Neural cell (in vitro differentiated cells): ENCODE measurements at regions not wholly inside any gene's neighbourhood (a gene's known extent, or its start where the extent isn't known, plus 50 kb on each side); places are given as distances from the start of the nearest gene placed in this dataset.

Source experiments
- H2AFZ ChIP-seq: fragments of 200-600, 300-800 bp; sonication (generic), shearing (Covaris generic); 2 replicates; pipeline ENCODE4 v1.6.0; 2014; ENCODE audit warnings: low read depth, mild to moderate bottlenecking, antibody characterized with exemption, low read length, moderate library complexity
- H3F3A ChIP-seq: fragments of 200-600 bp; shearing (Covaris generic); 2 replicates; pipeline ENCODE4 v1.6.1; 2016; ENCODE audit warnings: mild to moderate bottlenecking, moderate library complexity, mixed read lengths, antibody characterized with exemption, low read length; ENCODE audit not compliant: insufficient read depth, poor library complexity, severe bottlenecking
- H3K27ac ChIP-seq: fragments of 200-600, 300-800 bp; sonication (generic), shearing (Covaris generic); 2 replicates; pipeline ENCODE4 v1.5.1; 2014; ENCODE audit warnings: mild to moderate bottlenecking, low read length, moderate library complexity
- H3K27me3 ChIP-seq: fragments of 300-800, 200-600 bp; sonication (generic), shearing (Covaris generic); 2 replicates; pipeline ENCODE4 v1.6.0; 2014; ENCODE audit warnings: mild to moderate bottlenecking, low read depth, low read length, moderate library complexity; ENCODE audit not compliant: insufficient read depth
- H3K36me3 ChIP-seq: fragments of 300-800, 200-600 bp; sonication (generic), shearing (Covaris generic); 2 replicates; pipeline ENCODE4 v1.5.1; 2014; ENCODE audit warnings: mild to moderate bottlenecking, antibody characterized with exemption, low read length, moderate library complexity; ENCODE audit not compliant: insufficient read depth
- H3K4me2 ChIP-seq: fragments of 300-800, 200-600 bp; sonication (generic), shearing (Covaris generic); 2 replicates; pipeline ENCODE4 v1.6.0; 2014; ENCODE audit warnings: mild to moderate bottlenecking, low read length
- H3K4me3 ChIP-seq: fragments of 300-800, 200-600 bp; sonication (generic), shearing (Covaris generic); 2 replicates; pipeline ENCODE4 v1.5.1; 2014; ENCODE audit warnings: mild to moderate bottlenecking, low read length, moderate library complexity
- H3K79me2 ChIP-seq: fragments of 200-600 bp; shearing (Covaris generic); replicated peaks from 2 replicates; pipeline ENCODE4 v1.6.0; 2014; ENCODE audit warnings: mild to moderate bottlenecking, low read length, moderate library complexity; ENCODE audit not compliant: insufficient read depth
- H3K9ac ChIP-seq: fragments of 300-800, 200-600 bp; sonication (generic), shearing (Covaris generic); 2 replicates; pipeline ENCODE4 v1.6.1; 2016; ENCODE audit warnings: mild to moderate bottlenecking, low read length, mixed read lengths
- H3K9me2 ChIP-seq: fragments of 200-600 bp; shearing (Covaris generic); 2 replicates; pipeline ENCODE4 v1.6.1; 2016; ENCODE audit warnings: mild to moderate bottlenecking, low read length, mixed read lengths; ENCODE audit not compliant: insufficient read depth
- H3K9me3 ChIP-seq: fragments of 200-600, 300-800 bp; sonication (generic), shearing (Covaris generic); 2 replicates; pipeline ENCODE4 v1.6.1; 2016; ENCODE audit warnings: mild to moderate bottlenecking, mixed run types, low read length, moderate library complexity, mixed read lengths
- H4K20me1 ChIP-seq: fragments of 200-600 bp; shearing (Covaris generic); 2 replicates; pipeline ENCODE4 v1.6.1; 2016; ENCODE audit warnings: mild to moderate bottlenecking, mixed run types; ENCODE audit not compliant: insufficient read depth
- CTCF ChIP-seq: fragments of 450-650 bp; IDR thresholded peaks from 2 replicates; pipeline ENCODE4 v1.5.1; 2014; ENCODE audit warnings: antibody characterized with exemption, mild to moderate bottlenecking, moderate library complexity; ENCODE audit not compliant: poor library complexity, severe bottlenecking
- EP300 ChIP-seq: fragments of 450-650 bp; conservative IDR thresholded peaks from 2 replicates; pipeline ENCODE4 v1.6.1; 2014; ENCODE audit warnings: antibody characterized with exemption, mild to moderate bottlenecking, moderate library complexity; ENCODE audit not compliant: poor library complexity, severe bottlenecking
- EZH2 ChIP-seq: fragments of 200-600, 300-800 bp; shearing (Covaris generic), sonication (generic); IDR thresholded peaks from 2 replicates; pipeline ENCODE4 v1.6.1; 2014; ENCODE audit warnings: antibody characterized with exemption, low read length, borderline replicate concordance, mild to moderate bottlenecking; ENCODE audit not compliant: insufficient read depth, poor library complexity, severe bottlenecking
- MXI1 ChIP-seq: fragments of 450-650 bp; conservative IDR thresholded peaks from 2 replicates; pipeline ENCODE4 v1.6.1; 2014; ENCODE audit warnings: antibody characterized with exemption, mild to moderate bottlenecking; ENCODE audit not compliant: poor library complexity, severe bottlenecking
- POLR2AphosphoS5 ChIP-seq: IDR thresholded peaks from 2 replicates; pipeline ENCODE4 v1.6.1; 2012
- RAD21 ChIP-seq: fragments of 450-650 bp; conservative IDR thresholded peaks from 2 replicates; pipeline ENCODE4 v1.6.1; 2014; ENCODE audit warnings: antibody characterized with exemption, mild to moderate bottlenecking, moderate library complexity
- REST ChIP-seq: IDR thresholded peaks from 2 replicates; pipeline ENCODE4 v1.6.1; 2012; ENCODE audit warnings: borderline replicate concordance
- SMC3 ChIP-seq: fragments of 450-650 bp; conservative IDR thresholded peaks from 2 replicates; pipeline ENCODE4 v1.6.1; 2014; ENCODE audit warnings: antibody characterized with exemption, mild to moderate bottlenecking, moderate library complexity; ENCODE audit not compliant: poor library complexity
- TAF1 ChIP-seq: IDR thresholded peaks from 2 replicates; pipeline ENCODE4 v1.6.1; 2012; ENCODE audit warnings: low read depth

- no peak overlapping the region for H3K9ac ChIP-seq
- no peaks in the 10 kb centered on the region for H3F3A ChIP-seq
Observed at GRCh38 chr9:21709464-21710058, 92.9 kb upstream of the MTAP start.

GRCh38 chr9:21710548-21711191, 91.8 kb upstream of the MTAP start:
- H3K4me3 ChIP-seq = no peak overlapping the region
- no peak overlapping the region for H2AFZ ChIP-seq
- H3K36me3 ChIP-seq = no peaks in the 10 kb centered on the region
- H3K9me2 ChIP-seq = no peaks in the 10 kb centered on the region
- H3F3A ChIP-seq = no peaks in the 10 kb centered on the region
- no peaks in the 10 kb centered on the region for H3K27me3 ChIP-seq
- no peak overlapping the region for H3K9ac ChIP-seq
- no peak overlapping the region for H3K4me2 ChIP-seq
- no peak overlapping the region for H3K27ac ChIP-seq
- H4K20me1 ChIP-seq = no peaks in the 10 kb centered on the region
- H3K9me3 ChIP-seq = no peaks in the 10 kb centered on the region
- no peaks in the 10 kb centered on the region for H3K79me2 ChIP-seq
- TF ChIP-seq POLR2AphosphoS5 = no peak
- no peak for TF ChIP-seq EZH2
- no peak for TF ChIP-seq RAD21
- TF ChIP-seq TAF1 = no peak
- no peak for TF ChIP-seq REST
- TF ChIP-seq SMC3 = no peak
- TF ChIP-seq MXI1 = no peak
- TF ChIP-seq EP300 = no peak
- TF ChIP-seq CTCF = no peak

More at GRCh38 chr9:21709464-21710058, 92.9 kb upstream of the MTAP start:
- H3K9me2 ChIP-seq = no peaks in the 10 kb centered on the region
- no peaks in the 10 kb centered on the region for H3K9me3 ChIP-seq
- H3K4me2 ChIP-seq = no peak overlapping the region
- no peak overlapping the region for H3K27ac ChIP-seq
- no peak overlapping the region for H2AFZ ChIP-seq
- H3K79me2 ChIP-seq = no peaks in the 10 kb centered on the region
- no peak for TF ChIP-seq RAD21
- peak; percentile 59 for TF ChIP-seq CTCF
- no peaks in the 10 kb centered on the region for H3K27me3 ChIP-seq
- no peaks in the 10 kb centered on the region for H4K20me1 ChIP-seq
- no peak overlapping the region for H3K4me3 ChIP-seq
- H3K36me3 ChIP-seq = no peaks in the 10 kb centered on the region
